GM18520 (cell line): ENCODE measurements at regions not wholly inside any gene's neighbourhood (a gene's known extent, or its start where the extent isn't known, plus 50 kb on each side); places are given as distances from the start of the nearest gene placed in this dataset.
"Not testable (repeated sequence)": the region's sequence is repeated elsewhere in the genome, so short reads cannot be mapped to it uniquely, and the experiment has no call there.

Experiments used
- ATAC-seq: cut with Tn5 transposase; IDR thresholded peaks from one replicate; pipeline ENCODE4 v1.9.1; 2021; ENCODE audit not compliant: unreplicated experiment

- ATAC-seq: not testable (repeated sequence)
These were observed 169.7 kb upstream of the FOXD4L5 start for GRCh38 chr9:65454666-65455065.

- ATAC-seq: not testable (repeated sequence)
These were observed 169.0 kb upstream of the FOXD4L5 start for GRCh38 chr9:65454034-65454433.

GRCh38 chr9:65449886-65450610 lies 165.0 kb upstream of the FOXD4L5 start:
- not testable (repeated sequence) for ATAC-seq

GRCh38 chr9:65449423-65449822 lies 164.4 kb upstream of the FOXD4L5 start:
- ATAC-seq: no peak

- ATAC-seq: not testable (repeated sequence)
These were observed 162.1 kb upstream of the FOXD4L5 start for GRCh38 chr9:65447146-65447545.

- ATAC-seq: not testable (repeated sequence)
These were observed 161.0 kb upstream of the FOXD4L5 start for GRCh38 chr9:65445991-65446390.

GRCh38 chr9:65444943-65445342 lies 159.9 kb upstream of the FOXD4L5 start:
- no peak for ATAC-seq

GRCh38 chr9:65442116-65442515 lies 157.1 kb upstream of the FOXD4L5 start:
- not testable (repeated sequence) for ATAC-seq

- ATAC-seq: not testable (repeated sequence)
These were observed 156.4 kb upstream of the FOXD4L5 start for GRCh38 chr9:65441324-65441920.

- ATAC-seq: no peak
These were observed 152.7 kb upstream of the FOXD4L5 start for GRCh38 chr9:65437724-65438123.

GRCh38 chr9:65435464-65435863 lies 150.5 kb upstream of the FOXD4L5 start:
- no peak for ATAC-seq

GRCh38 chr9:65432722-65433323 lies 147.8 kb upstream of the FOXD4L5 start:
- no peak for ATAC-seq

GRCh38 chr9:65432051-65432450 lies 147.0 kb upstream of the FOXD4L5 start:
- ATAC-seq: no peak

- no peak for ATAC-seq
These were observed 145.2 kb upstream of the FOXD4L5 start for GRCh38 chr9:65430221-65430620.

GRCh38 chr9:65427361-65427760 lies 142.4 kb upstream of the FOXD4L5 start:
- ATAC-seq: not testable (repeated sequence)

GRCh38 chr9:65426813-65427212 lies 141.8 kb upstream of the FOXD4L5 start:
- ATAC-seq: not testable (repeated sequence)

GRCh38 chr9:65426231-65426630 lies 141.2 kb upstream of the FOXD4L5 start:
- ATAC-seq: no peak

- not testable (repeated sequence) for ATAC-seq
These were observed 140.2 kb upstream of the FOXD4L5 start for GRCh38 chr9:65425183-65425582.

- not testable (repeated sequence) for ATAC-seq
These were observed 139.5 kb upstream of the FOXD4L5 start for GRCh38 chr9:65424437-65424984.

GRCh38 chr9:65423691-65424436 lies 138.9 kb upstream of the FOXD4L5 start:
- not testable (repeated sequence) for ATAC-seq
